Posterior cingulate gyrus (tissue), 11 donors: ENCODE measurements at regions not wholly inside any gene's neighbourhood (a gene's known extent, or its start where the extent isn't known, plus 50 kb on each side); places are given as distances from the start of the nearest gene placed in this dataset.

ENCODE experiments used
- DNase-seq, 10 donors: peaks; one replicate each; pipeline versions ENCODE4 v3.0.0 to v3.0.0-alpha.2; 2020 to 2021; ENCODE audit warnings: mixed read lengths in 3 of 10
- intact Hi-C: fragments of 100-400 bp; cut with DNase I; formaldehyde crosslinking; loops from one replicate; pipeline ENCODE4 v1.15.1; 2023

DNA sequence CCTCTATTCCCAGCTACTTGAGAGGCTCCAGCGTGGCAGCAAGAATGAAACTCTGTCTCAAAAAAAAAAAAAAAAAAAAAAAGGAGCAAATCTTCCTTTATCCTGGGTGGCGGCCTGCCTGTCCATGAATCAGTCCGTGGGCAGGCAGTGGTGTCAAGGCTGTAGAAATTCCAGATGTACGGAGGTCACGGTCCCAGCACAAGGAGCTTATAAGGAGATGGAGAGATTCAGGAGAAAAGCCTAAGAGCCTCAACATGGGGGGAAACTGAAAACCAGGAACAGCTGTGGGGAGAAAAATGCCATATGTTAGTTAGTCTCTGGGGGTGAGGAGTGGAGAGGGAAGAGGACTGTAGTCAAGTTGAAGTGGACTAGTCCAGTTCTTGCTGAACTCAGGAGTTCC lies 130.5 kb upstream of the CRY1 start:
- intact Hi-C loops, result no loop called here
- no peak for DNase-seq

DNA sequence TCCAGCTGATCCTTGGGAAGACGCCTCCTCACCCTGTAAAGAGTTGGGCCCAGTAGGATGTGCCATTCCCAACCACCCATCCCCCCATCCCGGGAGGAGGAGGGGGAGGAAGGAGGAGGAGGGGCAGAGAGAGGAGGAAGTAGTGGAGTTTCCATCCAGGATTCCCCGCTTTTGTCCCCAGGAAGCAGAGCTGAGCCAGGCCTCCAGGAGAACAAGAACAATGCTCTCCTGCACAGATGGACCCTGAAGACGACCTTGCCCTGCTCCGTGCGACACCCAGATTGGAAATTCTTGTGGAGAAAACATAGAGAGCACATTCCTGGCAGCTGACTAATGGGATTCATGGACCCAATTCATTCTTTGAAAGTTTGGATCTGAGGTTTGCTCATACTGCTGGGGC lies 132.3 kb upstream of the CRY1 start:
- intact Hi-C loops, result no loop called here
- DNase-seq, result no peak

- DNase-seq, result no peak
- intact Hi-C loops, result no loop called here
Measured at GRCh38 chr12:107226126-107226525, 132.8 kb upstream of the CRY1 start.

DNA sequence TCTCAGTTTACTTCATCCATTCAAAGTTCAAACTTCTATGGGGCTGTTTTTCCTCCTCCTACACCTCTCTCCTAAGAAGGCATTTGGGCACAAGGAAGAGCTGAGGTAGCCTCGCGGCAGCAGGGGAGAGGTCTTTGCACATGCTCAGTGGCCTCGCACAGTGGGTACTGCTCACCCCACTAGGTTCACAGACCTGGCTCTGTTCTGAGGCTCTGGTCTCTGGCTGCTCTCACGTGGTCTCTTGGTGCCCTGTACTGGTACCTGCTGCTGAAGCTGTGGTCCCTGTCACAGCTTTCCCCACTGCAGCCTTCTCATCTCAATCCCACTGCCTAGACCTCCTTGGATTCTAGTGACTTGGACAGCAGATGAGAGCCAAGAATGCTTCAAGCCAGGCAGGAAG lies 134.7 kb upstream of the CRY1 start:
- intact Hi-C loops, result no loop called here
- DNase-seq, result no peak

DNA sequence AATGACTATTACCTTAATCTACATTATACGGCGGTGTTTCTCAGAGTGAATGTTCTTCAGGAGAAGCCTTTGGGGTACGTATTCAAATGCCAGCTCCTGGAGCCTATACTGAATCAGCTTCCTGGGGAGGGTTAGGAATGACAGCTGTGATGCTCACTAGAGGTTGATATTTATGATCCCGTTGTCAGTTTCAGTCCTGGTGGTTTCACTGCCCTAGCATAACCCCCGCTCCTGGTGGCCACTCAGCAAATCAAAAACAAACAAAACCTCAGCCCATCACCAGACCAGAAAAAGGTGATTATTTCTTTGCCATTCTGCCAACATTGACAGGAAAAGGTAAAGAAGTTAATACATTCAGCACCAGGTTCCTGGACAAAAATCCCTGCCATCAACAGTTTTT lies 136.5 kb upstream of the CRY1 start:
- no peak for DNase-seq
- intact Hi-C loops, result no loop called here

GRCh38 chr12:107231303-107231702 lies 138.0 kb upstream of the CRY1 start:
- intact Hi-C loops, result no loop called here
- DNase-seq, result no peak

DNA sequence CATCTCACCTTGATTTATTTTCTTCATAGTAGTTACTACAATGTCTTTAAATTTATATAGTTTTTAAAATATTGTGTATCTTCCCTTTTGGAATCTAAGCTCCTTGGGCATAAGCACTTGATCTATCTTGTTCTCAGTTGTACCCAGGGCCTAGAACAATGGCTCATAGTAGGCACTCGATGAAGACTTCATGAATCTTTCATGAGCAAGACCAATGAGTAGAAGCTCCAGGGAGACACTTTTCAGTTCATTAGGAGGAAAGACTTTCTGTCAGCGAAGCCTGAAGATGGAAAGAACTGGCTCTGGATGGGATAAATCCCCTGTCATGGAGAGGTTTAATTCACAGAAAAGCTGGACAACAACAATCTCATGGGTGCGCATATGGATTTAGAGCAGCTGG lies 140.2 kb upstream of the CRY1 start:
- intact Hi-C loops, result no loop called here
- no peak for DNase-seq

GRCh38 chr12:107235600-107235999 lies 142.3 kb upstream of the CRY1 start:
- DNase-seq, result no peak
- intact Hi-C loops, result no loop called here

DNA sequence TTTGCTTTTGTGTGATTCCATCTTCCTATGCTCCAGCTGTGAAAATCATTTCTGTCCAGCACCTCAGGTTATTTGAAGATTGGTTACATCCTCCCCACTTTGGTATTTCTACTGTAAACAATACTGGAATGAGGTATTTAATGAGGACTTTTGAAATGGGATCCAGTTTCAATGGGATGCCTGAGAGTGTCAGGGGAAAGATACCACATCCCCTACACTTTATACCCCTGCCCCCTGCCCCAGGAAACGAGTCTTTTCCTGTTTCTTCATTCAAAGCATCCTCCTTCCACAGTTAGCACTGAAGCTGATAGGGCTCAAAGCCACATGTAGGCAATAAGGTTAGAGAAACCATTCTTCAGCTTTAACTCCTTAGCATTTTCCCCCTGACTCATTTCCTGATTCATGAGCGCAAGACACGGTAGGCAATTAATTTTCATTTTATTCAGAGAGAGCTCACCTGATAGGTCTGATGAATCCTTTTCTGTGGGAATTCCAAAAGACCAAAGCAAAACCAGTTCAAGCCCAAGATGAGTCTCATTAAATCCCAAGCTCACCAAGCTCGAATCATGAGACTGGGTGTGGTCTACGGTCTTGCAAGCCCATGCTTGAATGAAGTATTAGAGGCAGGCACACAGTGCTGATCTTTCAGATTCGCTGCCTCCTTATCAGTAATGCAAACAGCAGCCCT lies 143.6 kb upstream of the CRY1 start:
- intact Hi-C loops, result no loop called here
- no peak for DNase-seq

DNA sequence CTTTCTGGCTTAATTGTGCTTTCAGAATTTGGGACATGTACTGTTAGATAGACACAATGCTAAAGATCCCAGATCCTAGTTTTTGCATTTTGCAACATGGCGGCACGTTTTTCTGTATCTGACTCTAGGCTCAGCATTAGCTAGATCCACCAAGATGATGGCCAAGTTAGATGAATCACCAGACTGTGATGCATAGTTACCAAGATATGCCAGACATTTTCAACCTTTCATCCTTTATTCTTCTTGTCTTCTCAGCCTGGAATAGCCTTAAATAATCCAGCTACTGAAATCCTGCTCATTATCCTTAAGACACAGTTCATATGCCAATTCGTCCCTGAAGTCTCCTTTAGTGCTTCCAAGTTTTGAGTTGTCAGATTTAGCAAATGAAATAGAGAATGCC lies 144.9 kb upstream of the CRY1 start:
- no peak for DNase-seq
- intact Hi-C loops, result no loop called here

DNA sequence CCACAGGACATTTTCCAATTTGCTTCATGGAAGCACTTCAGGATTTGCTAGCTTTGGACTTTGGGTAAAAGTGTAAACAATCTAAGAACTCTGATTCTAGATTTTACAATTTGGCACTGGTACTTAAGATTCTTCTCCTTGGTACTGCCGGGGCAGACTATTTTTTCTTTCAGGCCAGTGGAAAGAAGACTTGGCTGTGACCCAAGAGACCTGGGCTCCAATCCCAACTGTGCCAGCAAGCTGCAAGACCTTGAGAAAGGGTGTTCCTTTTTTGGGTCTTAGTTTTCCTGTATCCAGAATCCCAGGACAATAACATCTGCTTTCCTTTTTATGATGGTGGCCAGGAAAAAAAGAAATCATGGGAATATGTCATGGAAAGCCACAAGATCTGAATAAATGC lies 148.1 kb upstream of the CRY1 start:
- peak in 1 of 10 donors; percentile 11 for DNase-seq
- intact Hi-C loops, result no loop called here

DNA sequence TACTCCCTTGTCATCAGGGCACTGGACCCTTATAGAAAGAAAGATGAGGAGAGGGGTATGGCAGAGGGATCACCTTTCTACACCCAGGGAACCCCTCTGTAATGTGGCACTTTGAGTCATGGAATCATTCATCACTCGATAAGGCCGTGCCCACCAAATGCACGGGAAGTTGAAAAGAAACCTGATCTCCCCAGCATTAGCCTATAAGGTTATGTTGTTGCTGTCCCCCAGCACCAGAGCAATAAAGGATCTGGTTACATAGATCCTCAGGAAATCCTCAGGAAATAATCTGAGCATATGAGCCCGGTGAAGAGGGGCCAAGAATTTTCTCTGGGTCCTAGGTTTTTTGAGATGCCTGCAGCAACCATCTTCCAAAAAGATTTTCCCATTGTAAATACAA lies 148.8 kb upstream of the CRY1 start:
- intact Hi-C loops, result no loop called here
- DNase-seq, result no peak

DNA sequence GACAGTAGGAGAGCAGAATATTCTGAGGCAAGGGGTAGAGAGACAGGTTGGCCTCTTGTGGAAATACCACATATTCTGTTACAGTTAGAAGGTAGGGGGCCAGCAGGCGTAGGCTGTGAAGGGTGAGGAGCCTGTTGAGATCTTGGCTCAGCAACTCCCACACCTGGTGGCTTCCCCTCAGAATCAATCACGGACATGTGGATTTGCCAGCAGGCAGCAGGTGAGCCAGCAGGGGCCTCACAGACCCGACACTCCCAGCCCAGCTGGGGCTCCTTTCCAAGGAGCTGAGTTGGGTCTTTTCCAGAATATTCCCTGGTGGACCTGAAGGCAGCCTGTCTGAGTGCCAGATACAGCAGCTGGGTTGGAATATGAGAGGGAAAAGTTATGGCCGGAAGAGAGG lies 150.0 kb upstream of the CRY1 start:
- intact Hi-C loops, result no loop called here
- DNase-seq, result no peak

DNA sequence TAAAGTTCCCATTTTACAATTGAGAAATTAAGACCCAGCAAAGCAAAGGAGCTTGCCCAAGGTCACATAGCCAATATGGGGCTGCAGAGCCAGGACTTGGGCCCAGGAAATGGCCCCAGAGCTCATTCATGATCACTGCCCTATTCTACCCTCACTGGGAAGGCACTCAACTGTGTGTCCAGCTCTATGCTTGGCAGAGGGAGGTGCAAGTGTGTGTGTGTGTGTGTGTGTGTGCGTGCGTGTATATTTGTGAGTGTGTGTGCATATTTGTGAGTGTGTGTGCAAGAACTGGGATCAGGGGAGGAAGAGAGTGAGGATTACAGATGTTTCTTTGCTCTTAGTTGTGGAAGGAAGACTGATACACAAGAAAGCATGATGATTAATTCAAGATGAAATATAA lies 151.2 kb upstream of the CRY1 start:
- DNase-seq, result no peak
- intact Hi-C loops, result no loop called here

DNA sequence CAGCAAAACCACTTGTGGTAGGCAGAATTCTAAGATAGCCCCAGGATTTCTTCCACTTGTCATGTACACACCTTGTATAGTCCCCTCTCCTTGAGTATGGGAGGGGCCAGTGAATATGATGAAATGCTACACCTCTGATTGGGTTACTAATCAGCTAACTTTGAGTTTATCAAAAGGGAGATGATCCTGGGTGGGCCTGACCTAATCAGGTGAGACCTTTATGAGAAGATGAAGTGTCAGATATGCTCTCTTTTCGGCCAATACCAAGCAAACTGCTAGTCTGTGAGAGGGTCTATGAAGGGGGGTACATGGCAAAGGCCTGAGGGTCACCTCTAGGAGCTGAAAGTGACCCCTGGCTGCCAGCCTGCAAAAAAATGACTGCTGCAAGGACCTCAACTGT lies 154.3 kb upstream of the CRY1 start:
- DNase-seq, result no peak
- intact Hi-C loops, result no loop called here

GRCh38 chr12:107248187-107248586 lies 154.8 kb upstream of the CRY1 start:
- intact Hi-C loops, result no loop called here
- no peak for DNase-seq

GRCh38 chr12:107251288-107251687 lies 157.9 kb upstream of the CRY1 start:
- no peak for DNase-seq
- intact Hi-C loops, result no loop called here

GRCh38 chr12:107253361-107253760 lies 160.0 kb upstream of the CRY1 start:
- DNase-seq, result no peak
- intact Hi-C loops, result no loop called here

DNA sequence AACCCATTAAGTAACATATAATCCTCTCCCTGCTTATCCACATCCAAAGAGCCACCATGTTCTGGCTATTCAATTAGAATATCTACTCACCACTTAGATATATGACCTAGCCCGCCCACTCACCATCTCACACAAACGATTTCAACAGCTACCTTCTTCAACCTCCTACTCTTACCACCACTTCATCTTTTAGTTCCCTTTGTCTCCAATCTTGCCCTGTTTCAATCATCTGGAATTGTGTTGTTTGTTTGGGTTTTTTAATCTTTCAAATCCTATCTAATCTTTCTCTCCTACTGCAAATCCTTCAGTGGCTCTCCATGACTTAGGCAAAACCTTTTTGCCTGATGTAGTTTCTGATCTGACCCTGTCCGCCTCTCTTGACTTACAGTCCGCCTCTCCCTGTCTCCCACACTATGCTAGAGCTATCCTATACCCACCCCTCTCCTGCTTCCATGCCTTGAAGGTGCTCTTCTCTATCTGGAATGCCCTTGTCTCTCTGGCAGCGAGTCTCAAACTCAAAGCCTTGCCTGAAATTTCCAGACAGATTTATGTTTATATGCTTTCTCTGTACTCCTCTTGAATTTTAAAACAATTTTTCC lies 161.0 kb upstream of the CRY1 start:
- DNase-seq, result no peak
- intact Hi-C loops, result no loop called here

GRCh38 chr12:107258780-107259179 lies 165.4 kb upstream of the CRY1 start:
- DNase-seq, result no peak
- intact Hi-C loops, result no loop called here

DNA sequence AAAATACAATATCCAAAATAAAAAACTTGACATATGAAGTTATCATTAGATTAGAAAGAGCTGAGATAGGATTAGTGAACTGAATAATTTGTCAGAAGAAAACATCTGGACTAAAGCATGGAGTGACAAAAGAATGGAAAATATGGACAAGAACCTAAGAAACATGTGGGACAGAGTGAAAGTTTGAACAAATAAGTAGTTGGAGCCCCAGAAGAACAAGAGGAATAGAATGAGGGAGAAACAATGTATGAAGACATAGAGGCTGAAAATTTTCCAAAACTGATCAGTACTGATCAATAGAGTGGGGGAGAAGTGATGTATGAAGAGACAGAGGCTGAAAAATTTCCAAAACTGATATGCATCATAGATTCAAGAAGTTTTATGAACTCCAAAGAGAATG lies 170.6 kb upstream of the CRY1 start:
- DNase-seq, result no peak
- intact Hi-C loops, result no loop called here

- no peak for DNase-seq
- intact Hi-C loops, result no loop called here
Measured at GRCh38 chr12:107264667-107265066, 171.3 kb upstream of the CRY1 start.

DNA sequence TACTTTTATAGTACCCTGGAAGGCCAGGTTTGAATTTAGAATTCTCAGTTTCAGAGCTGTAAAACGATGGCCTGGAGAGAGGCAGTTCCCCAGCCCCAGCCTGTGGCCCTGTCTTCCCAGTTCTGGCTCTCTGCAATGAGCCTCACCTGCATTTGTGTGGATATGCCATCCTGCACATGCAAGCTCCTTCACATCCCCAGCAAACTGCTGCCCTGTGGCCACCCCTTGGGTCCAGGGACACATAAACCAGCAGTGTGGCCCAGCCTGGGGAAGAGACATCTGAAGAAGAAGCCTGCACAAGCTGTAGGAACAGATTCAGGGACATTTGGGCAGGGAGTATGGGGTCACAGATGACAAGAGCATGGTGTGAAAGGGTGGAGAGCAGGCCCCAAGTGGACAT lies 174.3 kb upstream of the CRY1 start:
- intact Hi-C loops, result no loop called here
- peak in 1 of 10 donors; percentile 70 for DNase-seq
